Peyer's patch (tissue), 4 donors: ENCODE measurements at regions not wholly inside any gene's neighbourhood (a gene's known extent, or its start where the extent isn't known, plus 50 kb on each side); places are given as distances from the start of the nearest gene placed in this dataset.
"Not testable (repeated sequence)": the region's sequence is repeated elsewhere in the genome, so short reads cannot be mapped to it uniquely, and the experiment has no call there.

Source experiments
- DNase-seq, 3 donors: peaks; one replicate each; pipeline ENCODE4 v3.0.0-alpha.2; 2017 to 2019
- H3K27ac ChIP-seq, 4 donors: fragments of 200-600 bp; sonication (generic); one replicate each; pipeline ENCODE4 v1.5.1; 2016 to 2019
- H3K27me3 ChIP-seq, 2 donors: fragments of 200-600 bp; sonication (generic); one replicate each; pipeline ENCODE4 v1.5.1; 2019
- H3K36me3 ChIP-seq, 3 donors: fragments of 200-600 bp; sonication (generic); one replicate each; pipeline ENCODE4 v1.5.1; 2016 to 2019
- H3K4me1 ChIP-seq, 4 donors: fragments of 200-600 bp; sonication (generic); one replicate each; pipeline ENCODE4 v1.5.1; 2016 to 2019
- H3K4me3 ChIP-seq, 4 donors: fragments of 200-600 bp; sonication (generic); 1 replicate in 3 of 4; 2 replicates in 1 of 4; pipeline ENCODE4 v1.5.1; 2016 to 2019; ENCODE audit warnings: mild to moderate bottlenecking in 1 of 4
- H3K9me3 ChIP-seq, 4 donors: fragments of 200-600 bp; sonication (generic); one replicate each; pipeline ENCODE4 v1.5.1; 2016 to 2019; ENCODE audit warnings: mild to moderate bottlenecking in 1 of 4
- CTCF ChIP-seq, 6 experiments: fragments of 450-650 bp in 4 of 6; fragments of 200-600 bp in 2 of 6; sonication (generic) in 1 of 6; IDR thresholded peaks; one replicate each; pipeline ENCODE4 v1.5.1; 2017 to 2019; ENCODE audit warnings: antibody characterized with exemption in 6 of 6, mild to moderate bottlenecking in 3 of 6, moderate library complexity in 1 of 6
- POLR2A ChIP-seq, 2 donors: fragments of 450-650 bp; IDR thresholded peaks; one replicate each; pipeline ENCODE4 v1.5.1; 2017; ENCODE audit warnings: antibody characterized with exemption in 2 of 2, mild to moderate bottlenecking in 2 of 2, moderate library complexity in 2 of 2

- no peak for DNase-seq
- no peak for TF ChIP-seq CTCF (IDR thresholded peaks at IDR 0.05)
- no peak for TF ChIP-seq POLR2A (IDR thresholded peaks at IDR 0.05)
- H3K4me3 ChIP-seq: no peak overlapping the region
- no peaks in the 10 kb centered on the region for H3K36me3 ChIP-seq
- H3K27me3 ChIP-seq: no peaks in the 10 kb centered on the region
- no peaks in the 10 kb centered on the region for H3K9me3 ChIP-seq
- H3K27ac ChIP-seq: no peak overlapping the region
- no peaks in the 10 kb centered on the region for H3K4me1 ChIP-seq
These were observed 264.4 kb downstream of the ETV1 start for GRCh38 chr7:13724977-13725566.

GRCh38 chr7:13725591-13725990, 263.9 kb downstream of the ETV1 start:
- Histone ChIP-seq H3K27me3 (no peaks in the 10 kb centered on the region), H3K4me1 (no peaks in the 10 kb centered on the region), H3K36me3 (no peaks in the 10 kb centered on the region), H3K27ac (no peak overlapping the region), H3K4me3 (no peak overlapping the region), H3K9me3 (no peaks in the 10 kb centered on the region)
- DNase-seq: no peak
- TF ChIP-seq POLR2A (IDR thresholded peaks at IDR 0.05) (no peak), CTCF (IDR thresholded peaks at IDR 0.05) (peak in 1 of 6 experiments; percentile 5)

GRCh38 chr7:13727279-13727678, 262.2 kb downstream of the ETV1 start:
- Histone ChIP-seq H3K36me3 (no peaks in the 10 kb centered on the region), H3K9me3 (no peaks in the 10 kb centered on the region), H3K4me1 (no peaks in the 10 kb centered on the region)

GRCh38 chr7:13727751-13728150, 261.7 kb downstream of the ETV1 start:
- DNase-seq: no peak
- Histone ChIP-seq H3K27me3 (no peaks in the 10 kb centered on the region), H3K9me3 (no peaks in the 10 kb centered on the region), H3K4me3 (no peak overlapping the region), H3K27ac (no peak overlapping the region), H3K4me1 (no peaks in the 10 kb centered on the region), H3K36me3 (no peaks in the 10 kb centered on the region)
- no peak for TF ChIP-seq CTCF (IDR thresholded peaks at IDR 0.05)
- TF ChIP-seq POLR2A (IDR thresholded peaks at IDR 0.05): no peak

More at GRCh38 chr7:13727279-13727678, 262.2 kb downstream of the ETV1 start:
- no peak for DNase-seq
- no peak overlapping the region for H3K4me3 ChIP-seq
- TF ChIP-seq CTCF (IDR thresholded peaks at IDR 0.05) (no peak), POLR2A (IDR thresholded peaks at IDR 0.05) (no peak)
- H3K27me3 ChIP-seq: no peaks in the 10 kb centered on the region
- H3K27ac ChIP-seq: no peak overlapping the region

- H3K36me3 ChIP-seq, H3K4me1 ChIP-seq, H3K4me3 ChIP-seq, H3K9me3 ChIP-seq, DNase-seq, H3K27ac ChIP-seq, H3K27me3 ChIP-seq: not testable (repeated sequence)
These were observed 261.0 kb downstream of the ETV1 start for GRCh38 chr7:13728430-13728829.

- TF ChIP-seq CTCF (IDR thresholded peaks at IDR 0.05) (no peak), POLR2A (IDR thresholded peaks at IDR 0.05) (no peak)
- no peaks in the 10 kb centered on the region for H3K4me1 ChIP-seq
- DNase-seq: no peak
- H3K9me3 ChIP-seq: no peaks in the 10 kb centered on the region
- H3K4me3 ChIP-seq: no peak overlapping the region
- no peaks in the 10 kb centered on the region for H3K27me3 ChIP-seq
- no peak overlapping the region for H3K27ac ChIP-seq
- H3K36me3 ChIP-seq: no peaks in the 10 kb centered on the region
These were observed 257.8 kb downstream of the ETV1 start for GRCh38 chr7:13731643-13732042.
